ENCODE measurements at regions not wholly inside any gene's neighbourhood (a gene's known extent, or its start where the extent isn't known, plus 50 kb on each side); places are given as distances from the start of the nearest gene placed in this dataset. TPM values are rescaled to one million over a fixed set of nuclear protein-coding genes. Genes with fewer than 3 reads are reported as not detected.

- Histone ChIP-seq H3K9ac (ENCODE audit: low read depth in 1 of 3, low read length in 3 of 3) (no peak overlapping the region), H3K27ac (ENCODE audit: low read depth, low read length) (no peak overlapping the region), H3K9me3 (ENCODE audit: control insufficient read depth in 3 of 3, low read length in 3 of 3) (no peaks in the 10 kb centered on the region), H3K4me3 (ENCODE audit: low read length in 3 of 3) (no peak overlapping the region), H3K4me1 (ENCODE audit: control insufficient read depth in 3 of 3, insufficient read depth in 3 of 3, low read length in 3 of 3) (peaks cover 0 to 3% (median 0%) of the 10 kb centered on the region in 3 donors), H3K27me3 (ENCODE audit: control insufficient read depth in 3 of 3, insufficient read depth in 3 of 3, low read length in 3 of 3) (no peaks in the 10 kb centered on the region), H3K36me3 (ENCODE audit: control insufficient read depth in 3 of 3, insufficient read depth in 3 of 3, low read length in 3 of 3) (no peaks in the 10 kb centered on the region)
These were observed 53.6 kb upstream of the TMCO5A start for GRCh38 chr15:37880835-37881153.

DNA sequence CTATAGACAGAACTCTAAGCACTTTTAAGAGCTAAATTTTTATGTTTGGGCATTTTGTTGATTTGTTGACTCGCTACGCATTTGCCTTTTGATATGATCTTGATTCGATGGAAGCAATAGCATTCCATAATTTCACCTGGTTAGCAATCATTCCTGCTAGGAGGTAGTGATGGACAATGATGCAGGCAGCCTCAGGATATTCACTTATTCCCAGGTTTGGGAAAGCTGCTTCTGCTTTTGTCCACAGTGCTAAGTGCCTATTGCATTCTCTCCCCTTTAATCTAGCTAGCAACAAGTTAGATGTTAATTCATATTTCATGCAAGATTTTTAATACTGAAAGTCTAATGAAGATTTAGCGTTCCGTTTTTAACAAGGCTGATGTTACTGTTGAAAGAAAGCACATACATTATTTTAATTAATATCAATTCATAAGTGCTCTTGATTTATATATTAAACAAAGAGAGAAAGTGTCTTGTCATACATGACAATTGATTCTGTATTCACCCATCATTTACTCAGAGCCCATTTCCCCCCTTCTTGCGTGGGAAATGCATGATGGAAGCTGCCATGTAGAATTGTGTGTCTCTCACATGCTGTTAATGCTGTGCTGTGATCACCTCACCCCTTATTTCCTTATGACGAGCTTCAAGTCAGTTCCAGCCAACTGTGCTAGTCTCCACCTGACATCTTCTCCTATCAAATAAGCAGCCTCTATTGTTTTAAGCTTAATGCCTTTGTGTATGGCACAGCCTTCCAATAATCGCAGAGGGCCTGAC is 53.0 kb upstream of the TMCO5A start:
- H3K4me3 ChIP-seq (ENCODE audit: low read length in 3 of 3) = no peak overlapping the region
- no peak overlapping the region for H3K27ac ChIP-seq (ENCODE audit: low read depth, low read length)
- H3K27me3 ChIP-seq (ENCODE audit: control insufficient read depth in 3 of 3, insufficient read depth in 3 of 3, low read length in 3 of 3) = no peaks in the 10 kb centered on the region
- H3K4me1 ChIP-seq (ENCODE audit: control insufficient read depth in 3 of 3, insufficient read depth in 3 of 3, low read length in 3 of 3) = peaks cover 0 to 3% (median 0%) of the 10 kb centered on the region in 3 donors
- no peaks in the 10 kb centered on the region for H3K9me3 ChIP-seq (ENCODE audit: control insufficient read depth in 3 of 3, low read length in 3 of 3)
- H3K9ac ChIP-seq (ENCODE audit: low read depth in 1 of 3, low read length in 3 of 3) = no peak overlapping the region
- no peaks in the 10 kb centered on the region for H3K36me3 ChIP-seq (ENCODE audit: control insufficient read depth in 3 of 3, insufficient read depth in 3 of 3, low read length in 3 of 3)

DNA sequence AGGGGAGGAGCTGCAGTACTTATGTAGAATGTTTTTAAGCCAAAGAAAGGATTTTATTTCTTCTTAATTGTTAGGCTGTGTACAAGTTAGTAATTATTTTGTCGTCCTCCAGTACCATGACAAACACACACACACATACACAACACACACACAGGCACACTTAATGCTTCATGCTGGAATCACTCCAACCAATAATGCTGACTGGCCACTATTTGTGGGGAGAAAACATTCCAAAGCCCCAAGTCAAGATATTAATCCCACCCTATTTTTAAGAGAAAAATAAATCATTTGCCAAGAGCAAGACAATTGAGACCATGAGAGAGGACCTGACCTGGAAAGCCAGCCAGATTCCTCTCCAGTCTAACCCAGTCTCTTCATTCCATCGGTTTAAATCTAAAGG is 51.8 kb upstream of the TMCO5A start:
- no peaks in the 10 kb centered on the region for H3K36me3 ChIP-seq (ENCODE audit: control insufficient read depth in 3 of 3, insufficient read depth in 3 of 3, low read length in 3 of 3)
- no peak overlapping the region for H3K27ac ChIP-seq (ENCODE audit: low read depth, low read length)
- H3K9me3 ChIP-seq (ENCODE audit: control insufficient read depth in 3 of 3, low read length in 3 of 3) = no peaks in the 10 kb centered on the region
- no peaks in the 10 kb centered on the region for H3K27me3 ChIP-seq (ENCODE audit: control insufficient read depth in 3 of 3, insufficient read depth in 3 of 3, low read length in 3 of 3)
- H3K4me1 ChIP-seq (ENCODE audit: control insufficient read depth in 3 of 3, insufficient read depth in 3 of 3, low read length in 3 of 3) = peaks cover 0 to 3% (median 0%) of the 10 kb centered on the region in 3 donors
- no peak overlapping the region for H3K9ac ChIP-seq (ENCODE audit: low read depth in 1 of 3, low read length in 3 of 3)
- H3K4me3 ChIP-seq (ENCODE audit: low read length in 3 of 3) = no peak overlapping the region

Small RNA genes in the stretch of these regions (small RNA-seq; reads per million reads assigned to genes)
- not detected for gene RF00017

Data from skeletal muscle tissue (tissue), 4 donors.